ENCODE measurements at regions not wholly inside any gene's neighbourhood (a gene's known extent, or its start where the extent isn't known, plus 50 kb on each side); places are given as distances from the start of the nearest gene placed in this dataset.

DNA sequence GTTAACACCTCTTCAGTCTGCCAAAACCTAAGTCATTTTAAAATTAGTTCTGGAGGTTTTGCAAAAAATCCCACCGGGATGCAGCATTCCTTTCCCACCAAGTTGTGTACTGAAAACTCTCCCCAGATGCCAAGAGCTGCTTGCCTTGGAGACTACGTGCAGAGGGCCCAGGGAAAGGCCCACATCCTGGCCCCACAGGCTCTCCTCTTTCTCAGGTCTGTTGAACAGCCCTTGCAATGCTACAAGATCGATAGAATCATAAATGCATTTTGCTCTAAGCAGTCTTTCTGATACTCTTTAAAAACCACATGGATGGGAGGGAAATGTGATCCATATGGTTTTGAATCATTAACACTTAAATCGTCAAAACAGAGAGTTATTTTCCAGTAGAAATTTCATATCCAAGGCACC, 126.7 kb upstream of the ZMIZ1 start:
- DNase-seq, result no peak

DNA sequence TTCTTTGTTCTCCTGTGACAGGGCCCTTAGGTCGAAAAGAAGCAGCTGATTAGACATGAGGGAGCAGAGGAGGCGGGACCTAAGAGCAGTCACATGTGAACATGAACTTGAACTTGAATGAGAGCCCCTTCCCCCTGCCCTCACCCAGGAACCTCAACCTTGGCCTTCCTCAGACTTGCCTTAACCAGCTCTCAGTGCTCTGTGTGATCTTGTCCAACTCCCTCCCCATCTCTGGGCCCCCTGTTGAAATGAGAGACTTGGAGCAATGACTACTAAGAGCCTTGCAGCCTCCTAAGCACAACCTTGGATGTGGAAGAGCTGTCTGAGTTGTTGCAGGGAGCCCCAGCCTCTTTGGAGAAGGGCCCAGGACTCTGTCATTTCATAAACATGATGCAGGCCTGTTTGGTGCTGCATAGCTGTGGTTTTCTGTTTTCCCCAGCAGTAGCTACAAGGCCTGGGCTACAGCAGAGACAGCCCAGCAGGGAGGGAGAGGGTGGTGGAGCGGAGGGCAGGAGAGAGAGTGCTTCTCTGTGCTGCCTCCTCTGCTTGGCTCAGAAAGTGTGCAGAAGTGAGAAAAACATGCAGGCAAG, 123.9 kb upstream of the ZMIZ1 start:
- no peak for DNase-seq

DNA sequence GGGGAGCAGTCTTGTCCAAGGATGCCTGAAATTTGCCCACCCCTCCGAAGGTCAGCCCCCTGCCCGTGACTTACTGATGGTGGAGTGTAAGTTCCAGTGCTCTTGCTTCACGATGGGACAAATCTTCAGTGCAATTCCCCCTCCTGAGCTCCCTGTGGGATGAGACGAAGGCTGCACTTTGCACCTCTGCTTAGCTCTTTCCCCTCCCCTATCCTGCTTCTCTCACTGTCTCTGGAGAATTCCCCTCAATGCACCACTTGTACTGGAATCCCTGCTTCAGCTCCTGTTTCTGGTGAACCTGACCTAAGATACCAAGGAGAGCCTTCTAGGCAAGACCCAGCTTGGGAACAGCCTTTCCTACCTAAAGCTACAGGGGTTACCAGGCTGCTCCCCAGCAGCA, 122.9 kb upstream of the ZMIZ1 start:
- DNase-seq, result no peak

DNA sequence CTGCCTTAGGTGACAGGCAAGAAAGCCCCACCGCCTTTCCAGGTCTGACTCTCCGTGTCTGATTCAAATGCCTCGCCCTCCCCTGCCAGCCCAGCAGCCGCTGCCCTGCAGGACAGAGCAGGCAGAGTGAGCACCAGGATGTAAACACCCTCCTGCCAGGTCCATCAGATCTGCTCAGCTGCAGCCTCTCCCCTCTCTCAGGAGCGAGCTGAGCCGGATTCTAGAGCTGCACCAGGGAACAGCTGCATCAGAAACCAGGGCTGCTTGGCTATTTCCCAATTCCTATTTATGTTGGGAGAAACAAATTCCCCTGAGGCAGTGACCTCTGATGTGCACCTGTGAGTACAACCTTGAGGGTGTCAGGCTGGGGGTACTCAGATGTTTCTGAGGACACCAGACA, 121.5 kb upstream of the ZMIZ1 start:
- no peak for DNase-seq

DNA sequence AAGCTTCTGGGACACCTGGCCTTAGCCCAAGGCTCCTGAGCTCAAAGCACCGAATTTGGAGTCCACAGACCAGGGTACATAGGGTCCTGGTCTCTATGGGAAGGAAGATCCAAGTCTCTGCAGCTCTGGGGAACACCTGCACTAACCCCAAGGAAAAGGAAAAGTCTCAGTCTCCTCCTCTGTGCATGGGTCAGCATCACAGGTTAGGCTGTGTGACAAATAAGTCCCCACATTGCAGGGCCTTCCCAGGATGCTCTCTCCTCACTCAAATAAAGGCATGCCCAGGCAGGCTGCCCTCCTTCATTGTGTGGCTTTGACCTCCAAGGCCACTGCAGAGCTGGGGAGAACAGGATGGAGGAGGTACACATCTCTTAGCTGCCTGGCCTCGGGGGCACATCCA, 121.0 kb upstream of the ZMIZ1 start:
- no peak for DNase-seq

DNA sequence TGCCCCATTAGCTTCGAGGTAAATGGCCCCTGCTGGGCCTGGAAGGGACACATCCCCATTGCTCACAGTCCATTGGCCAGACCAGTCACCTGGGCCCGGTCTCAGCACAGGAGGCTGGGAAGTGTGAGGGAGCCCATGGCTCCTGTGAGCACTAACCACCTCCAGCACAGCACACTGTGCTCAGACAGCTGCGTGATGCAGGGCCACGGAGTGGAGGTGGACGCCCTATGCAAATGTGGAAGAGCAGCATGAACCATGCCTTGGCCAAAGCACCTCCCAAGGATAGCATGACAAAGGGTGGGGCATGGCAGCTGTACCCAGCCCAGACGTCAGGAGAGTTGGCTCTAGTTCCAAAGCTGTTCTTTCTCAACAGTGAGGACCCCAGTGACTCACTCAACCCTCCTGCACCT, 120.1 kb upstream of the ZMIZ1 start:
- no peak for DNase-seq

DNA sequence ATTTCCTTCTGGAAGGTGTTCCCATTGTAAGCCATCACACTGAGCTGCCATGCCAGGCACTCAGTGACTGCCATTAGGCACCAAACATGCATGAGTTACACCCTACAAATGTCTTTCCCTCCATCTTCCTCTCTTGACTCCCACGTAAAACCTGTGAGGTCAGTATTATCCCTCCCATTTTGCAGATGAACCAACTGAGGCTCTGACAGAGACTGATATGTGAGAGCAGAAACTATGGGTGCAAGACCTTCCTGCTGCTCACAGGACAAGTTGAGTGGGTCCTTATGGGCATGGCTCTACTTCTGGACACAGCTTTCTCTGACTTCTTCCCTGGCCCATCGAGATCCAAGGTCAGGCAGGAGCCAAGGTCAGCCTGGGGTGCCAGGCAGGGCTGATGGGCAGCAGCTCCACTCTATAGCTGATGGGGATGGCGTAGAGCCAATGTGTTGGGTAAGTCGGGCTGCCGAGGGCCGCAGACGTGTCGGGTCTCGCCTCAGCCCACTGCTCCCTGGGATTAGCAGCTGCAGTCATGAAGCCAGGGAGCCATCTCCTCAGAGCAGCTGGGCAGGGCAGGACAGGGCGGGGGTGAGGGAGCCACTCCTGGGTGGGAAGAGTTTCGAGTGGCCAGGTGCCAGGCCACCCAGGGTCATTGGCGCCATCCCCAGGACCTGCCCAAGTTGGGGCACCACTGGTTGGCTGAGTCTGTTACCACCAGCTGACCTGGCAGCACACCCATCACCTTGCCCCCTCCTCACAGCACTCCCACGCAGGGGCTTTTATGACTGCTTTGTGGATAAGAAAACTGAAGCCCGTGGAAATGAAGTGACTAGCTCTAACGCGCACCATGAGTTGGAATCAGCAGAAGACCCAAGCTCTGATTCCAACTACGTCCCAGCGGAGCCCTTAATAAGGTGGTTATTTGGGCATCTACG, 117.8 kb upstream of the ZMIZ1 start:
- DNase-seq, result no peak

DNA sequence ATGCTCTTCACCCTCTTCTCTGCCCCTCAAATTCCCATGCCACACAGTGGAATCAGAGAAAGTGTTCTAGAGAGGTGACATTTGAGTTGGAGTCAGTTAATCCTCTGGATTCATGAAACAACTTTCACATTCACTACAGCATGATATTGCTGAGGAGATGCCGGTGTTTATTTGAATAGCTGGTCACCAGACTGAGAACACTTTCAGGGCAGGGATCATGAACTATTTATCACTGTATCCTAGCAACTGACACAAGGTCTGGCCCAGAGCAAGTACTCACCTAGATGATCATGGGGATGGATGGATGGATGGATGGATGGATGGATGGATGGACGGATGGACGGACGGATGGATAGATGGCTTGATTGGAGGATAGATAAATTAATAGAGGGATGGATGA, 116.7 kb upstream of the ZMIZ1 start:
- DNase-seq, result no peak

DNA sequence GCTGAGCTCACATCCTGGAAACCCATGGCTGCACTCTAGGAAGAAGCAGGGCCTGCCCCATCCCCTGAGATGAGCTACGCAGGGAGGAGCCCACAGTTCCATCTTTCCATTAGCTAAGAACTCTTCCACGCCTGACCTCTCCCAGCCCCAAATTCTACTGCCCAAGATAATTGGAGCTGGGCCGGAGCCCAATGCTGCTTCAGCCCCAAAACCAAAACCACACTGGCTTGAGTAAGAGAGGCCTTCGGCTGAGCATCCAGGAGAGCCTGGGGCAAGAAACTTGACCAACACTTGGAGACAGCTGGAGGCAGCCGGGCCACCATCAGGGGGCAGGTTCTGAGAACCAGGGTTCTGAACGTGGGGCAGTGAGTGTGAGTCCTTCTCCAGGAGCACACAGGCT, 116.1 kb upstream of the ZMIZ1 start:
- DNase-seq, result no peak

DNA sequence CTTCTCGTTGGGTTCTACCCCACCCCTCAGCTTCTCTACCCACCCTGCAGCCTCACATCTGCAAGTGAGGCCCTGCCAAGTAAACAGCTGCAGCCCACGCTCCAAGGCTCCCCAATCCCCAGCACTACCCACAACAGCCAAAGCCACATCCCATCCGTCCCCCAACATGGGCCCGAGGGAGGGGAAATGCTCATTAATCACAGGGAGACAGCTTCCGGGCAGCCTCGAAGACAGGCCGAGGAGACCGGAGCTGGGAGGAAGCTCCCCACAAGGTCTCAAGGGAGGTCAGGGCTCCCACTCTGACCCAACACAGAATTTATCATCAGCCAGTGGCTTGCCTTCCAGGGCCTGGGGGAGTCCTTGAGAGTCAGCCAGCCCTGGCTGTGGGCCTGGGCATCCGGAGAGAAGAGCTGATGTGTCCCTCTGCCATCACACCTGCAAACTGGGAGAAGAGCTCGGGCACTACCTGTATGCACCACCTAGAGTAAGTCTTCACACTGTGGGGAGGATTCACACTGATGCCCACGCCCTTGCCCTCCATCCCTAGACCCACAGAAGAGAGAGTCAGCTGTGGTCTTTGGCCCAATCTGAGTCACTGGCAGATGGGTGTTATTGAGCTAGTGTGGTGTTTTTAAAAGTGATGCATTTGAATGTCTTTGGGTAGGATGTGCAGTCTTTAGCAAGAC, 115.5 kb upstream of the ZMIZ1 start:
- DNase-seq, result no peak

DNA sequence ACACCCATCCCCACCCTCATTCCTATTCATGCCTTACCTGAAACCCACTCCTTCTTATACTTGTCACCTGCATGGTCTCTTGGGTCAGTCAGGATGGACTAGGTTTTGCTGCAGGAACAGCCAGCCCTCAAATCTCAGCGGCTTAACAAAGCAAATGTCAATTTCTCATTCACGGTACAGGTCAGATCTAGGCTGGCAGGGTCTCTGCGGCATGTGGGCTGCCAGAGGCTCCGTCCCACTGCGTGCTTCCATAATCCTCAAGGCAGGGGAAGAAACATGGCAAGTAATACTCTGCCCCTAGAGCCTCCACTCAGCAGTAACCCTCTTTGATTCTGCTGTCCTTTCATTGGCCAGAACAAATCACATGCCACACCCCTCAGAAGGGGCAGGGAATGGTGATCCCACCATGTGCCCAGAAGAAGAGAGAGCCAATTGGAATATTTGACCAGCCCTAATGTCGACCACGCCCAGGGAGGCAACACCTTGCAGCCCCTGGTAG, 114.9 kb upstream of the ZMIZ1 start:
- no peak for DNase-seq

DNA sequence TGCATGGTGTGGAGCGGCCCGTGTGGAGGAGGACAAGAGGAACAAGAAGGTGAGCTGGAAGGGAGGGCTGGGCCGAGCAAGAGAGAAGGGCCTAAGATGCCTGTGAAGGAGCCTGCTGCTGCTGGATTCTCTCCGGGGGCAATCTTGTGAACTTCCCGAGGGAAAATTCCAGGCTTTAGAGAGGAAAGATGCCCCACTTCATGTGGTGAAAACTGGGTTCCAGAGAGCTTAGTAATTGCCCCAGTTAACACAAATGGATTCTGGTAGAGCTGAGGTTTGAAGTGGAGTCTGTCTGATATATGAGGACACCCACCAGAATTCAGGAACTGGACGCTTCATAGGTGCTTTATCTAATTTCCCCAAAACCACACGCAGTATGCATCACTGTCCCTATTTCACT, 114.1 kb upstream of the ZMIZ1 start:
- DNase-seq, result no peak

DNA sequence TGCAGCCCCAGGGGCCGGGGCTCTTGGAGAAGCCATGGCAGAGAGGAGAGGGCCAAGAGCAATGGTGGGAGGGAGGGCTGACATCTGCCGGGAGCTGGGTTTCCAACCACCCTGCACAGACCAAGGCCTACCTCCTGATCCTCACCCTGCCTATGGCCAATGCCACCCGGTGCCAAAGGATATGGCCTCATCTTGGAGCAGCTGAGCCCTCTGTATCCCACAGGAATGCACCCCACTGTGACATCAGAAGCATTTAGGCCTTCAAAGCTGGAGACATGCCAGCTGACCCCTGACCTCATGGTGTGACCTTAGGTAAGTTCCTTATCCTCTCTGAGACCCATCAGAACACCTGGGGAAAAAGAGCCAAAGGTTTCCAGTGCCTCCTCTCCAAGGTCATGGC, 113.6 kb upstream of the ZMIZ1 start:
- no peak for DNase-seq

DNA sequence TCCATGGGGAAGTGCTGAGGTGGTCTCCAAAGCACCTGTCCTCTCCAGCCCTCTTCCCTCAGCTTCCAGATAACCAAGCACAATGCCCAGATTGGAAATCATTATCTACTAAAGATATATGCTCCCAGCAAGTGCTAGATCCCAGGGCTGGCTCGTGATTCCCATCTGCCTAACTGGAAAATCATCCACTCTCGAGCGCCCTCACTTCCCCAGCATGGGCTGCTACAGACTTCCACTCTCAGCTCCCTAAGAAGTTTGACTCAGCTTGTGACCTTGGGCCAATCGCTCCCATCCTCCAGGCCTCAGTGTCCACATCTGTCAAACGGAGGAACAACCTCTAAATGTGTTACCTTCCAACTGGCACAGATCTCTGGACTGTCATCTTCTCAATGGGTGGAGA, 112.4 kb upstream of the ZMIZ1 start:
- DNase-seq, result no peak

DNA sequence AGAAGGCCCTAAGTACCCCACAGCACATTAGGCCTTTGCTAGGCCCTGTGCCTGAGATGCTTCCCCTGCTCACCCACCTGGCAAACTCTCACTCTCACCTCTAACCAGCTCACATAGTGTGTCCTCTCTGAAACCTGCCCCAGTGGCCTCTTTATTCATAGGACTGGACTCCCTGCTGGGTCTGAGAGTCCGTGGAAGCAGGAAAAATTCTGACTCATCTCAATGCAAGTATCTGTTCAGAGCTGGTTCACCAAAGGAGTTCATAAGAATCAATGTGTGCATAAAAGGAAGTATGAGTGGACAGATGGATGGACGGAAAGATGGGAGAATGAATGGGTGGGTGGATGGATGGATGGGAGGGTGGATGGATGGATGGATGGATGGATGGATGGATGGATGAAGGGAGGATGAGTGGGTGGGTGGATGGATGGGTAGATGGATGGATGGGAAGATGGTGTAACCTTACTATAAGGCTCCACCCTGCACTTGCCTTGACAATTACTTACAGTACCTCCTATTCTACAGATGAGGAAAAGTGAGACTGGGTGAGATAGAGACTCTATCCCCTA, 111.2 kb upstream of the ZMIZ1 start:
- no peak for DNase-seq

DNA sequence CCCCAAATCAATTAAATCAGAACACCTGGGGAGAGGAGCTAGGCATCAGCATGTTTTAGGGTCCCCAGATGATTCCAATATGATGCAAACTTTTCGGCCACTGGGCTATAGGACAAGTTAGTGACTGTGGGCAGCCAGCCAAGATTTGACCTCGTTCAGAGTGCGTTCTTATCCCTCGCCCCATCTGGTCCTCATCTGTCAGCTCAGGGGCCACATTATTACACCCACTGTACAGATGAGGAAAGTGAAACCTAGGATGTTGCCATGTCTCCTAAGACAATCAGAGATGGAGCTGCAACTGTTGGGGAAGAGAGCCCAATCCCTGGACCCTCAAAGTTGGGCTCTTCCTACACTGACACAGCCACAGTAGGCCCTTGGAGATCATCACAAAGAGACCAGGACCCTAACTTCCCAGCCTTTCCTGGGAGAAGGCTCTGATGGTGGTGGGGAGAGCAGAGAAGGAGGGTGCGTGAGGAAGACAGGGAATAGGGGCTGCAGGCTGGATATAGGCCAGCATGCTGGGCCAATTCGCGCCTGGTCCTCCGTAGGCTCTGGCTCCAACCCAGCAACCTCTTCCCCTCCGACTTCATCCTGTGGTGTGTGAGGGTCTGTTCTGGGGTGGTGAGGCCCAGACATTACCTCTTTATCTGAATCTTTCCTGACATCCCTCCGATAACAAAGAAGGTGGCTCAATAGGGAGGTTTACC, 109.4 kb upstream of the ZMIZ1 start:
- DNase-seq, result no peak

DNA sequence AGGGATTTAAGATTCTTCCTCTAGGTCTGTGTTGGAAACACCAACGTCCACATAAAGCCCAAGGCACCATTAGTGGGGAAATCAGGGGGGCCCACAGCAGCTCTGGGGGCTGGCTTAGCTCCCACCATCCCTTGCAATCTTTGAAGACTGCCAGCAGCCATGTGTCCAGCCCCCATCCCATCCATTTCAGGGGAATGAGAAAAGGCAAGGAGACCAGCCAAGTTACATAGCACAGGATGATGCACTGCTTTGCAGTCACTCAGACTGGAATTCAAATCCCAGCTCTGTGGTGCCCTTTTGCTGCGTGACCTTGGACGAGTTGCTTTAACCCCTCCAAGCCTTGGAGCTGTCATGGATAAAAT, 108.9 kb upstream of the ZMIZ1 start:
- no peak for DNase-seq

DNA sequence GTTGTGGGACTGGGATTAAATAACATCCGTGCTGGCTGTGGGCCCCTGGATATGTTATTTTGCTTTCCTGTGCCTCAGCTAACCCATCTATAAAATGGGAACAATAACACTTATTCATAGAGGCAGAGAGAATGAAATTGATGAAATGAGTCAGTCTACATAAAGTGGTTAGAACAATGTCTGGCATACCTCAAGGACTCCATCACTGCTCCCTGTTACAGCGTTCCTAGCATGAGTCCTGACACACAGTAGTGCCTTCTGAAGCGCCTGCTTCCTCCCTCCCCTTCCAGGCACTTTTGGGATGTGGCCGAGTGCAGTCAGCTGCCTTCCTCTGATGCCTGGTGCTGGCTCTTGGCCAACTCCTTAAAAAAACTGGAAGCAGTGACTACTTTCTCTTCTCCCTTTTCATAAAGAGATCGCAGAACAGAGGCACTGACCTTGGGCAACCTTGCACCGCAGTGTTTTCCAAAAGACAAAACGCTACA, 108.4 kb upstream of the ZMIZ1 start:
- no peak for DNase-seq

DNA sequence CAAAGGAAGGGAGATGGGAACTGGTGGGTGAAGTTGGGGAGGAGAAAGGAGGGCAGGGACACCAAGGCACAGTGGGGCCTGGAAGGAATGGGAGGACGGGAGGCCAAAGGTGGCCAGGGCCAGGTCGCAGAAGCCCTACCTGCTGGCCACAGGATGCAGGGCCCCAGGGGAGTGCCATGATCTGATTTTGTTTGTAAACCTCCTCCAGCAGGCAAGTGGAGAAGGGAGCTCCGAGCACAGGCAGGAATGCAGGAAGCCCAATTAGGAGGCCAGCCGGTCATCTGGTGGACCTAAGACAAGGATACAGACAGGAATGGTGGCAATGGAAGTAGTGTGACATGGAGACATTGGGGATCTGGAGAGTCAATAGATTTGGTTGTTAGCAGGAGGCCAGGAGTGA, 107.0 kb upstream of the ZMIZ1 start:
- DNase-seq, result no peak

DNA sequence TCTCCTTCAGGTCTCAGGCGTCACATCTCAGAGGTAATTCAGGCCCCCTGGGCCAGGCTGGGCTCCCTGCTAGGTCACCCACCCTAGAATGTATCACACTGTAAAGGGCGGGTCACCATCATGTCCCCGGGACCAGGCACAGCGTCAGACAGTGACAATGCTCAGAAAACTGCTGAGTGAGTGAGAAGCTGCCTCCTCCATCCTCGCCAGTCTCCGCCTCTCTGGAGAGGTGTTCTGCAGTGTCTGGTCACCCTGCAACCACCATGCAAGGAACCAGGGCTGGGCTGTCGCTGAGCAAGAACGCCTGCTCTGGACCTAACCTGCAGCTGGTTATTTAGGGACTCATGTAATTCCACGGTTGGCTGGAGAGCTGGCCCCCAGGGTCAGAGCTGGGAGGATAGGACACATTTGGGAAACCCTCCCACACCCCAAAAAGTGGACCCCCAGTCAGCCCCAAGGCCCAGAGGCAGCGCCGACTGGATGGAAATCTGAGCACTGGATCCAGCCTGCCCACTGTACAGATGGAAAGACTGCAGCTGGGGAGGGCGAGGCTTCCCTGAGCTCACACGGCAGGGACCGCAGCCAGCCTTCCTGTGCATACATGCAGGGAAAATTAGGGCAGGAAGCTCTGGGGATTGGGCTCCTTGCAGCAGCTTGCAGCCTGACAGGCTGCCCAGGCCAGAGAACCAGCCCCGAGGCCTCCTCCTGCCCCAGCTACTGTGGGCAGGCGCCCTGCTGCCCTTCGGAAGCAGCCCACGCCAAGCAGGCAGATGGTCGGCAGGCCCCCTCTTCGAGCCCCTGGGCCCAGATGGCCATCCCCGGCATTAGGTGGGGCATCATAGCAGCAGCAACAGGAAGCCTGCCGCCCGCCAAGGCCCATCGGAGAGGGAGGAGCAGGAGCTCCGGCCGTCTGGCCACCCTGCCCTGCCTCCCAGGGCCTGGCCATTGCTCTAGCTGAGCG, 105.4 kb upstream of the ZMIZ1 start:
- no peak for DNase-seq

DNA sequence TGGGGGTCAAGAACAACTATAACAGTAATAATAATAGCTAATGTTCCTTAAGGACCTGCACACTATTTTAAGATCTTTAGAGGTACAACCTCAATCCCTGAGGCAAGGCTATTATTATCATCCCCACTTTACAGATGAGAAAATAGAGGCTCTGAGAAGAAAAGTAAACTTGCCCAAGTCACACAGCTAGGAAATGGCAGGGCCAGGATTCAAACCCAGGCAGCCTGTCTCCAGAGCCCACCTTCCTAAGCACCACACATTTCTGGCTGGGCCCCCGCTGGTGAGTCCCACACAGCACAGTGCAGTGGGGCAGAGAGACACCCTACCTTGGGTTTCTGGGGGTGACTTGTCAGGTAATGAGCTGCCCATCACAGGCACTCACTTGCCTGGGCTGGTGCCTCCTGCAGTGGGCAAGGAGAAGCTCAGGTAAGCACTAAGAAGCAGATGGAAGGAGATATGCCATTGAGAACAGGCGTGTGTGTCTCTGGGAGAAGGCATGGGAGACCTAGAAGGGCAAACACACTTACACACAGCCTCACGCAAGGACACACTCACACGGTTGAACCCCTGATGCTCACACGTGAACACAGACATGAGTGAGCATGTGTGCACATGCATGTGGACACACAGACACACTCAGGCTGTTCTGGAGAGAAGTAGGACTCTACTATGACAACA, 104.4 kb upstream of the ZMIZ1 start:
- no peak for DNase-seq

Measured in SIG-M5 (cell line).